K562 (cell line): ENCODE measurements at regions not wholly inside any gene's neighbourhood (a gene's known extent, or its start where the extent isn't known, plus 50 kb on each side); places are given as distances from the start of the nearest gene placed in this dataset.

Experiments
- ATF1 ChIP-seq, 2 experiments: fragments of 450-650 bp in 1 of 2; IDR thresholded peaks; 2 replicates each; pipeline ENCODE4 v1.6.1; 2016; ENCODE audit warnings: missing compliant biosample characterization in 1 of 2, missing genetic modification characterization in 1 of 2
- BCLAF1 ChIP-seq, 2 experiments: fragments of 450-650 bp in 1 of 2; IDR thresholded peaks; 2 replicates each; pipeline ENCODE4 v1.6.1; 2011 to 2017; ENCODE audit warnings: low read depth in 2 of 2, antibody characterized with exemption in 1 of 2, borderline replicate concordance in 1 of 2, low read length in 1 of 2, mild to moderate bottlenecking in 1 of 2, mixed read lengths in 1 of 2; ENCODE audit not compliant: control insufficient read depth in 1 of 2
- CHCHD3 ChIP-seq: fragments of 250-450 bp; sonication (Bioruptor Pico); IDR thresholded peaks from 2 replicates; pipeline ENCODE4 v2.1.2; 2022; ENCODE audit warnings: mild to moderate bottlenecking
- CLOCK ChIP-seq: fragments of 250-450 bp; sonication (Bioruptor Pico); IDR thresholded peaks from 2 replicates; pipeline ENCODE4 v1.4.0; 2020; ENCODE audit warnings: mild to moderate bottlenecking, moderate library complexity, borderline replicate concordance
- CREBBP ChIP-seq: IDR thresholded peaks from one replicate; pipeline ENCODE4 v1.6.1; 2012; ENCODE audit warnings: low read depth, mild to moderate bottlenecking, control low read depth, inconsistent platforms, low read length
- MYNN ChIP-seq, 2 experiments: sonication (generic); formaldehyde crosslinking in 1 of 2; IDR thresholded peaks; 2 replicates each; pipeline versions ENCODE4 v1.5.0 to v1.6.1; 2016 to 2020; ENCODE audit warnings: antibody characterized with exemption in 1 of 2, missing genetic modification reagents in 1 of 2
- POLR2H ChIP-seq: IDR thresholded peaks from 2 replicates; pipeline ENCODE4 v1.6.1; 2016; ENCODE audit warnings: missing genetic modification characterization, low read depth, mild to moderate bottlenecking, control low read depth, missing compliant biosample characterization, moderate library complexity
- POLR3A ChIP-seq: IDR thresholded peaks from 2 replicates; pipeline ENCODE4 v1.6.1; 2011; ENCODE audit warnings: borderline replicate concordance, mild to moderate bottlenecking, moderate library complexity; ENCODE audit not compliant: insufficient read length, insufficient read depth; ENCODE audit errors: extremely low read depth
- RBM39 ChIP-seq: fragments of 200-400 bp; formaldehyde crosslinking; optimal IDR thresholded peaks from 2 replicates; pipeline ENCODE3; 2018; ENCODE audit warnings: low read depth, low read length
- RFX7 ChIP-seq: fragments of 250-450 bp; sonication (Bioruptor Pico); IDR thresholded peaks from 2 replicates; pipeline ENCODE4 v1.5.1; 2021; ENCODE audit warnings: mild to moderate bottlenecking
- SP1 ChIP-seq: sonication (generic); formaldehyde crosslinking; IDR thresholded peaks from 2 replicates; pipeline ENCODE4 v1.8.1; 2022; ENCODE audit warnings: mild to moderate bottlenecking, missing genetic modification reagents
- SP2 ChIP-seq: IDR thresholded peaks from 2 replicates; pipeline ENCODE4 v1.6.1; 2011; ENCODE audit warnings: mild to moderate bottlenecking, low read depth, low read length, moderate library complexity; ENCODE audit not compliant: poor library complexity, severe bottlenecking; ENCODE audit errors: extremely low read depth
- ZC3H11A ChIP-seq: IDR thresholded peaks from 2 replicates; pipeline ENCODE4 v1.6.1; 2012; ENCODE audit warnings: low read depth, low read length, improper control_type of control experiment
- ZNF217 ChIP-seq: sonication (generic); formaldehyde crosslinking; IDR thresholded peaks from 2 replicates; pipeline ENCODE4 v1.8.0; 2022; ENCODE audit warnings: mild to moderate bottlenecking, missing genetic modification reagents
- ZNF224 ChIP-seq: sonication (generic); formaldehyde crosslinking; IDR thresholded peaks from 2 replicates; pipeline ENCODE4 v1.8.0; 2022; ENCODE audit warnings: mild to moderate bottlenecking, missing genetic modification reagents
- ZNF23 ChIP-seq: fragments of 250-450 bp; sonication (Bioruptor Pico); IDR thresholded peaks from 2 replicates; pipeline ENCODE4 v1.4.0; 2020; ENCODE audit warnings: mild to moderate bottlenecking
- TF ChIP-seq, protein P1 (sequence below): sonication (generic); formaldehyde crosslinking; IDR thresholded peaks from 2 replicates; pipeline ENCODE4 v1.8.1; 2023; ENCODE audit warnings: mild to moderate bottlenecking, missing genetic modification reagents

- TF ChIP-seq BCLAF1 (IDR thresholded peaks at IDR 0.05; ENCODE audit: borderline replicate concordance in 1 of 2, control insufficient read depth in 1 of 2, low read depth in 2 of 2, low read length in 1 of 2) (no peak), ATF1 (CRISPR knock-in tag; IDR thresholded peaks at IDR 0.05) (no peak), ATF1 (tag; IDR thresholded peaks at IDR 0.05) (no peak), ZNF23 (CRISPR knock-in tag) (no peak), SP2 (no peak), ZC3H11A (no peak), CLOCK (CRISPR knock-in tag) (no peak), RFX7 (CRISPR knock-in tag) (no peak), MYNN (IDR thresholded peaks at IDR 0.05) (peak; percentile 46; the same call in 1 of the 2 replicates), MYNN (CRISPR knock-in tag; IDR thresholded peaks at IDR 0.05) (no peak), RBM39 (no peak), CHCHD3 (no peak), ZNF224 (CRISPR knock-in tag) (no peak), POLR3A (no peak), POLR2H (tag) (no peak), ZNF217 (no peak), SP1 (peak; percentile 48; the same call in 1 of the 2 replicates), CREBBP (no peak)
- TF ChIP-seq, protein P1, sequence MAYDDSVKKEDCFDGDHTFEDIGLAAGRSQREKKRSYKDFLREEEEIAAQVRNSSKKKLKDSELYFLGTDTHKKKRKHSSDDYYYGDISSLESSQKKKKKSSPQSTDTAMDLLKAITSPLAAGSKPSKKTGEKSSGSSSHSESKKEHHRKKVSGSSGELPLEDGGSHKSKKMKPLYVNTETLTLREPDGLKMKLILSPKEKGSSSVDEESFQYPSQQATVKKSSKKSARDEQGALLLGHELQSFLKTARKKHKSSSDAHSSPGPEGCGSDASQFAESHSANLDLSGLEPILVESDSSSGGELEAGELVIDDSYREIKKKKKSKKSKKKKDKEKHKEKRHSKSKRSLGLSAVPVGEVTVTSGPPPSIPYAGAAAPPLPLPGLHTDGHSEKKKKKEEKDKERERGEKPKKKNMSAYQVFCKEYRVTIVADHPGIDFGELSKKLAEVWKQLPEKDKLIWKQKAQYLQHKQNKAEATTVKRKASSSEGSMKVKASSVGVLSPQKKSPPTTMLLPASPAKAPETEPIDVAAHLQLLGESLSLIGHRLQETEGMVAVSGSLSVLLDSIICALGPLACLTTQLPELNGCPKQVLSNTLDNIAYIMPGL, result no peak
These were observed 96.9 kb upstream of the ANO1 start (continued) for GRCh38 chr11:69981119-69981784.
